ENCODE measurements at regions not wholly inside any gene's neighbourhood (a gene's known extent, or its start where the extent isn't known, plus 50 kb on each side); places are given as distances from the start of the nearest gene placed in this dataset.

DNA sequence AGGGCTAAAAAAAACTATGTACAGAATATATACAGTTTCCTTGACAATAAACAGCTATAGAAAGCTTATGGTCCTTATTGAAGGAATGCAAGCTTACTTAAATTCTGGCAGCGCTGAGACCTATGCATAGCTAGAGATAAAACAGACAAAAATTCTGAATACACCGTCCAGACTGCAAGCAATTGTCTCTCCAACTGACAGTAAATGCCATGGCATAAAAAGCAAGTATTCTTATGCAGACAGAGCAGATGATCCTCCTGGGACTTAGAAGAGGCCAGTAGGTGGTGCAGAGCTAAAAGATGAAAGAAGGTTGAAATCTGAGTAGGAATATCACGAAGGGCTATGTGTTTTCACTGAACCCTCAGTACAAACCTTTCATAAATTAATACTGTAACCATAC, 157.0 kb upstream of the CACNA2D1 start:
- TF ChIP-seq, protein P1, sequence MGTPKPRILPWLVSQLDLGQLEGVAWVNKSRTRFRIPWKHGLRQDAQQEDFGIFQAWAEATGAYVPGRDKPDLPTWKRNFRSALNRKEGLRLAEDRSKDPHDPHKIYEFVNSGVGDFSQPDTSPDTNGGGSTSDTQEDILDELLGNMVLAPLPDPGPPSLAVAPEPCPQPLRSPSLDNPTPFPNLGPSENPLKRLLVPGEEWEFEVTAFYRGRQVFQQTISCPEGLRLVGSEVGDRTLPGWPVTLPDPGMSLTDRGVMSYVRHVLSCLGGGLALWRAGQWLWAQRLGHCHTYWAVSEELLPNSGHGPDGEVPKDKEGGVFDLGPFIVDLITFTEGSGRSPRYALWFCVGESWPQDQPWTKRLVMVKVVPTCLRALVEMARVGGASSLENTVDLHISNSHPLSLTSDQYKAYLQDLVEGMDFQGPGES (IDR thresholded peaks at IDR 0.05): no peak
- TF ChIP-seq, protein P2, sequence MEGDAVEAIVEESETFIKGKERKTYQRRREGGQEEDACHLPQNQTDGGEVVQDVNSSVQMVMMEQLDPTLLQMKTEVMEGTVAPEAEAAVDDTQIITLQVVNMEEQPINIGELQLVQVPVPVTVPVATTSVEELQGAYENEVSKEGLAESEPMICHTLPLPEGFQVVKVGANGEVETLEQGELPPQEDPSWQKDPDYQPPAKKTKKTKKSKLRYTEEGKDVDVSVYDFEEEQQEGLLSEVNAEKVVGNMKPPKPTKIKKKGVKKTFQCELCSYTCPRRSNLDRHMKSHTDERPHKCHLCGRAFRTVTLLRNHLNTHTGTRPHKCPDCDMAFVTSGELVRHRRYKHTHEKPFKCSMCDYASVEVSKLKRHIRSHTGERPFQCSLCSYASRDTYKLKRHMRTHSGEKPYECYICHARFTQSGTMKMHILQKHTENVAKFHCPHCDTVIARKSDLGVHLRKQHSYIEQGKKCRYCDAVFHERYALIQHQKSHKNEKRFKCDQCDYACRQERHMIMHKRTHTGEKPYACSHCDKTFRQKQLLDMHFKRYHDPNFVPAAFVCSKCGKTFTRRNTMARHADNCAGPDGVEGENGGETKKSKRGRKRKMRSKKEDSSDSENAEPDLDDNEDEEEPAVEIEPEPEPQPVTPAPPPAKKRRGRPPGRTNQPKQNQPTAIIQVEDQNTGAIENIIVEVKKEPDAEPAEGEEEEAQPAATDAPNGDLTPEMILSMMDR (IDR thresholded peaks at IDR 0.05 in 2 of 3, conservative IDR thresholded peaks at IDR 0.05 in 1 of 3; ENCODE audit: control insufficient read depth in 2 of 3, extremely low read depth in 1 of 3, insufficient read depth in 1 of 3, low read depth in 3 of 3, low read length in 3 of 3): 0 out of 6 replicates have a peak, but pooled peaks of 1 of the 3 experiments have one; percentile 8
- TF ChIP-seq BRCA1 (IDR thresholded peaks at IDR 0.05; ENCODE audit: low read depth, low read length) (no peak), MYC (IDR thresholded peaks at IDR 0.05; ENCODE audit: insufficient read depth, insufficient read length, insufficient replicate concordance, low read length, severe bottlenecking) (no peak), NR2F1 (conservative IDR thresholded peaks at IDR 0.05) (no peak), NBN (IDR thresholded peaks at IDR 0.05) (no peak), RAD21 (IDR thresholded peaks at IDR 0.05; ENCODE audit: insufficient read depth, low read depth, low read length) (no peak), SRF (IDR thresholded peaks at IDR 0.05; ENCODE audit: low read depth in 2 of 2, low read length in 2 of 2) (no peak), ZNF274 (IDR thresholded peaks at IDR 0.05; ENCODE audit: insufficient read depth, insufficient read length) (no peak), POLR2AphosphoS5 (IDR thresholded peaks at IDR 0.05; ENCODE audit: low read length) (no peak), CEBPB (IDR thresholded peaks at IDR 0.05; ENCODE audit: borderline replicate concordance in 1 of 2, low read depth in 2 of 2, low read length in 2 of 2) (no peak), EGR1 (IDR thresholded peaks at IDR 0.05; ENCODE audit: borderline replicate concordance in 1 of 2, low read depth in 2 of 2, low read length in 2 of 2) (no peak)
- TF ChIP-seq, protein P3, sequence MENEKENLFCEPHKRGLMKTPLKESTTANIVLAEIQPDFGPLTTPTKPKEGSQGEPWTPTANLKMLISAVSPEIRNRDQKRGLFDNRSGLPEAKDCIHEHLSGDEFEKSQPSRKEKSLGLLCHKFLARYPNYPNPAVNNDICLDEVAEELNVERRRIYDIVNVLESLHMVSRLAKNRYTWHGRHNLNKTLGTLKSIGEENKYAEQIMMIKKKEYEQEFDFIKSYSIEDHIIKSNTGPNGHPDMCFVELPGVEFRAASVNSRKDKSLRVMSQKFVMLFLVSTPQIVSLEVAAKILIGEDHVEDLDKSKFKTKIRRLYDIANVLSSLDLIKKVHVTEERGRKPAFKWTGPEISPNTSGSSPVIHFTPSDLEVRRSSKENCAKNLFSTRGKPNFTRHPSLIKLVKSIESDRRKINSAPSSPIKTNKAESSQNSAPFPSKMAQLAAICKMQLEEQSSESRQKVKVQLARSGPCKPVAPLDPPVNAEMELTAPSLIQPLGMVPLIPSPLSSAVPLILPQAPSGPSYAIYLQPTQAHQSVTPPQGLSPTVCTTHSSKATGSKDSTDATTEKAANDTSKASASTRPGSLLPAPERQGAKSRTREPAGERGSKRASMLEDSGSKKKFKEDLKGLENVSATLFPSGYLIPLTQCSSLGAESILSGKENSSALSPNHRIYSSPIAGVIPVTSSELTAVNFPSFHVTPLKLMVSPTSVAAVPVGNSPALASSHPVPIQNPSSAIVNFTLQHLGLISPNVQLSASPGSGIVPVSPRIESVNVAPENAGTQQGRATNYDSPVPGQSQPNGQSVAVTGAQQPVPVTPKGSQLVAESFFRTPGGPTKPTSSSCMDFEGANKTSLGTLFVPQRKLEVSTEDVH (IDR thresholded peaks at IDR 0.05; ENCODE audit: low read depth, partially characterized antibody): no peak
- TF ChIP-seq, protein P4, sequence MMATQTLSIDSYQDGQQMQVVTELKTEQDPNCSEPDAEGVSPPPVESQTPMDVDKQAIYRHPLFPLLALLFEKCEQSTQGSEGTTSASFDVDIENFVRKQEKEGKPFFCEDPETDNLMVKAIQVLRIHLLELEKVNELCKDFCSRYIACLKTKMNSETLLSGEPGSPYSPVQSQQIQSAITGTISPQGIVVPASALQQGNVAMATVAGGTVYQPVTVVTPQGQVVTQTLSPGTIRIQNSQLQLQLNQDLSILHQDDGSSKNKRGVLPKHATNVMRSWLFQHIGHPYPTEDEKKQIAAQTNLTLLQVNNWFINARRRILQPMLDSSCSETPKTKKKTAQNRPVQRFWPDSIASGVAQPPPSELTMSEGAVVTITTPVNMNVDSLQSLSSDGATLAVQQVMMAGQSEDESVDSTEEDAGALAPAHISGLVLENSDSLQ (IDR thresholded peaks at IDR 0.05): no peak
